Peyer's patch (tissue), 4 donors: ENCODE measurements at regions not wholly inside any gene's neighbourhood (a gene's known extent, or its start where the extent isn't known, plus 50 kb on each side); places are given as distances from the start of the nearest gene placed in this dataset.

Experiments used
- DNase-seq, 3 donors: peaks; one replicate each; pipeline ENCODE4 v3.0.0-alpha.2; 2017 to 2019
- H3K27ac ChIP-seq, 4 donors: fragments of 200-600 bp; sonication (generic); one replicate each; pipeline ENCODE4 v1.5.1; 2016 to 2019
- H3K27me3 ChIP-seq, 2 donors: fragments of 200-600 bp; sonication (generic); one replicate each; pipeline ENCODE4 v1.5.1; 2019
- H3K36me3 ChIP-seq, 3 donors: fragments of 200-600 bp; sonication (generic); one replicate each; pipeline ENCODE4 v1.5.1; 2016 to 2019
- H3K4me1 ChIP-seq, 4 donors: fragments of 200-600 bp; sonication (generic); one replicate each; pipeline ENCODE4 v1.5.1; 2016 to 2019
- H3K4me3 ChIP-seq, 4 donors: fragments of 200-600 bp; sonication (generic); 1 replicate in 3 of 4; 2 replicates in 1 of 4; pipeline ENCODE4 v1.5.1; 2016 to 2019; ENCODE audit warnings: mild to moderate bottlenecking in 1 of 4
- H3K9me3 ChIP-seq, 4 donors: fragments of 200-600 bp; sonication (generic); one replicate each; pipeline ENCODE4 v1.5.1; 2016 to 2019; ENCODE audit warnings: mild to moderate bottlenecking in 1 of 4
- CTCF ChIP-seq, 6 experiments: fragments of 450-650 bp in 4 of 6; fragments of 200-600 bp in 2 of 6; sonication (generic) in 1 of 6; IDR thresholded peaks; one replicate each; pipeline ENCODE4 v1.5.1; 2017 to 2019; ENCODE audit warnings: antibody characterized with exemption in 6 of 6, mild to moderate bottlenecking in 3 of 6, moderate library complexity in 1 of 6
- POLR2A ChIP-seq, 2 donors: fragments of 450-650 bp; IDR thresholded peaks; one replicate each; pipeline ENCODE4 v1.5.1; 2017; ENCODE audit warnings: antibody characterized with exemption in 2 of 2, mild to moderate bottlenecking in 2 of 2, moderate library complexity in 2 of 2

- H3K27me3 ChIP-seq, result no peaks in the 10 kb centered on the region
- no peak overlapping the region for H3K27ac ChIP-seq
- no peak overlapping the region for H3K4me3 ChIP-seq
- no peak for DNase-seq
- H3K9me3 ChIP-seq, result no peaks in the 10 kb centered on the region
- H3K36me3 ChIP-seq, result no peaks in the 10 kb centered on the region
- no peaks in the 10 kb centered on the region for H3K4me1 ChIP-seq
- no peak for TF ChIP-seq POLR2A (IDR thresholded peaks at IDR 0.05)
- TF ChIP-seq CTCF (IDR thresholded peaks at IDR 0.05), result no peak
These were observed 101.6 kb downstream of the CHST1 start for GRCh38 chr11:45563810-45564209.

GRCh38 chr11:45563171-45563570 is 102.3 kb downstream of the CHST1 start:
- Histone ChIP-seq H3K27me3 (no peaks in the 10 kb centered on the region), H3K4me1 (no peaks in the 10 kb centered on the region), H3K27ac (no peak overlapping the region), H3K4me3 (no peak overlapping the region), H3K9me3 (no peaks in the 10 kb centered on the region), H3K36me3 (no peaks in the 10 kb centered on the region)
- DNase-seq, result no peak
- TF ChIP-seq CTCF (IDR thresholded peaks at IDR 0.05), result no peak
- no peak for TF ChIP-seq POLR2A (IDR thresholded peaks at IDR 0.05)

- H3K9me3 ChIP-seq, result no peaks in the 10 kb centered on the region
- H3K36me3 ChIP-seq, result no peaks in the 10 kb centered on the region
- TF ChIP-seq CTCF (IDR thresholded peaks at IDR 0.05) (no peak), POLR2A (IDR thresholded peaks at IDR 0.05) (no peak)
- no peaks in the 10 kb centered on the region for H3K4me1 ChIP-seq
- DNase-seq, result no peak
- H3K27ac ChIP-seq, result no peak overlapping the region
- no peaks in the 10 kb centered on the region for H3K27me3 ChIP-seq
- H3K4me3 ChIP-seq, result no peak overlapping the region
These were observed 104.5 kb downstream of the CHST1 start for GRCh38 chr11:45560913-45561281.

- Histone ChIP-seq H3K27me3 (no peaks in the 10 kb centered on the region), H3K4me3 (no peak overlapping the region), H3K36me3 (no peaks in the 10 kb centered on the region), H3K4me1 (no peaks in the 10 kb centered on the region), H3K27ac (no peak overlapping the region), H3K9me3 (no peaks in the 10 kb centered on the region)
- no peak for DNase-seq
- TF ChIP-seq POLR2A (IDR thresholded peaks at IDR 0.05) (no peak), CTCF (IDR thresholded peaks at IDR 0.05) (no peak)
These were observed 105.1 kb downstream of the CHST1 start for GRCh38 chr11:45560155-45560912.

- no peaks in the 10 kb centered on the region for H3K27me3 ChIP-seq
- no peak overlapping the region for H3K27ac ChIP-seq
- H3K9me3 ChIP-seq, result no peaks in the 10 kb centered on the region
- no peak overlapping the region for H3K4me3 ChIP-seq
- DNase-seq, result no peak
- no peaks in the 10 kb centered on the region for H3K4me1 ChIP-seq
- H3K36me3 ChIP-seq, result no peaks in the 10 kb centered on the region
- TF ChIP-seq CTCF (IDR thresholded peaks at IDR 0.05) (no peak), POLR2A (IDR thresholded peaks at IDR 0.05) (no peak)
These were observed 108.3 kb downstream of the CHST1 start for GRCh38 chr11:45556851-45557707.
